ENCODE measurements at regions not wholly inside any gene's neighbourhood (a gene's known extent, or its start where the extent isn't known, plus 50 kb on each side); places are given as distances from the start of the nearest gene placed in this dataset.

GRCh38 chr13:44061876-44062275, 182.2 kb downstream of the LACC1 start:
- H3K4me3 ChIP-seq (ENCODE audit: low read depth, low read length), result no peak overlapping the region
- no peak for DNase-seq (ENCODE audit: low read depth)
- TF ChIP-seq CTCF (IDR thresholded peaks at IDR 0.05; ENCODE audit: insufficient read depth, low read depth, low read length, missing control alignments), result no peak

- H3K4me3 ChIP-seq (ENCODE audit: low read depth, low read length), result no peak overlapping the region
- TF ChIP-seq CTCF (IDR thresholded peaks at IDR 0.05; ENCODE audit: insufficient read depth, low read depth, low read length, missing control alignments), result no peak
- no peak for DNase-seq (ENCODE audit: low read depth)
These were observed 183.8 kb downstream of the LACC1 start for GRCh38 chr13:44063467-44063866.

GRCh38 chr13:44063881-44064280, 184.2 kb downstream of the LACC1 start:
- DNase-seq (ENCODE audit: low read depth), result no peak
- no peak overlapping the region for H3K4me3 ChIP-seq (ENCODE audit: low read depth, low read length)
- TF ChIP-seq CTCF (IDR thresholded peaks at IDR 0.05; ENCODE audit: insufficient read depth, low read depth, low read length, missing control alignments), result no peak

GRCh38 chr13:44064357-44064756, 184.7 kb downstream of the LACC1 start:
- no peak overlapping the region for H3K4me3 ChIP-seq (ENCODE audit: low read depth, low read length)
- DNase-seq (ENCODE audit: low read depth), result no peak
- TF ChIP-seq CTCF (IDR thresholded peaks at IDR 0.05; ENCODE audit: insufficient read depth, low read depth, low read length, missing control alignments), result no peak

- no peak for DNase-seq (ENCODE audit: low read depth)
- no peak for TF ChIP-seq CTCF (IDR thresholded peaks at IDR 0.05; ENCODE audit: insufficient read depth, low read depth, low read length, missing control alignments)
- H3K4me3 ChIP-seq (ENCODE audit: low read depth, low read length), result no peak overlapping the region
These were observed 188.5 kb downstream of the LACC1 start for GRCh38 chr13:44068169-44068568.

GRCh38 chr13:44068737-44069136, 189.0 kb downstream of the LACC1 start:
- no peak for TF ChIP-seq CTCF (IDR thresholded peaks at IDR 0.05; ENCODE audit: insufficient read depth, low read depth, low read length, missing control alignments)
- no peak for DNase-seq (ENCODE audit: low read depth)
- no peak overlapping the region for H3K4me3 ChIP-seq (ENCODE audit: low read depth, low read length)

GRCh38 chr13:44072536-44072935, 192.8 kb downstream of the LACC1 start:
- no peak overlapping the region for H3K4me3 ChIP-seq (ENCODE audit: low read depth, low read length)
- TF ChIP-seq CTCF (IDR thresholded peaks at IDR 0.05; ENCODE audit: insufficient read depth, low read depth, low read length, missing control alignments), result no peak
- DNase-seq (ENCODE audit: low read depth), result no peak

All from GM12865 (cell line).